ENCODE measurements at regions not wholly inside any gene's neighbourhood (a gene's known extent, or its start where the extent isn't known, plus 50 kb on each side); places are given as distances from the start of the nearest gene placed in this dataset.

- TF ChIP-seq CTCF (conservative IDR thresholded peaks at IDR 0.05 in 1 of 2, IDR thresholded peaks at IDR 0.05 in 1 of 2; ENCODE audit: extremely low read depth in 1 of 2, insufficient read depth in 1 of 2, low read depth in 1 of 2, low read length in 2 of 2) (no peak), EZH2 (IDR thresholded peaks at IDR 0.05; ENCODE audit: borderline replicate concordance, low read length) (no peak)
Measured at GRCh38 chr9:84122572-84122971, 142.0 kb downstream of the RMI1 start.
